H1 (cell line): ENCODE measurements at regions not wholly inside any gene's neighbourhood (a gene's known extent, or its start where the extent isn't known, plus 50 kb on each side); places are given as distances from the start of the nearest gene placed in this dataset.

Source experiments
- FOSL1 ChIP-seq: IDR thresholded peaks from 2 replicates; pipeline ENCODE4 v1.6.1; 2011; ENCODE audit warnings: mild to moderate bottlenecking, low read depth, low read length, moderate library complexity; ENCODE audit not compliant: insufficient read depth
- POLR2A ChIP-seq, 2 experiments: IDR thresholded peaks; 1 replicate in 1 of 2; 2 replicates in 1 of 2; pipeline ENCODE4 v1.6.1; 2011; ENCODE audit warnings: low read depth in 2 of 2, low read length in 2 of 2, mild to moderate bottlenecking in 2 of 2; ENCODE audit errors: control extremely low read depth in 1 of 2
- RFX5 ChIP-seq: IDR thresholded peaks from 2 replicates; pipeline ENCODE4 v1.6.1; 2011; ENCODE audit warnings: low read depth, low read length, improper control_type of control experiment, borderline replicate concordance
- TF ChIP-seq, protein P1 (sequence below), 3 experiments: IDR thresholded peaks; 1 replicate in 2 of 3; 2 replicates in 1 of 3; pipeline versions ENCODE4 v1.5.1 to v1.6.1; 2011; ENCODE audit warnings: low read length in 3 of 3, mild to moderate bottlenecking in 3 of 3, inconsistent platforms in 2 of 3, low read depth in 1 of 3, moderate library complexity in 1 of 3; ENCODE audit not compliant: insufficient read depth in 1 of 3; ENCODE audit errors: control extremely low read depth in 1 of 3
- TF ChIP-seq, protein P2 (sequence below): IDR thresholded peaks from 2 replicates; pipeline ENCODE4 v1.6.1; 2012; ENCODE audit warnings: inconsistent platforms

DNA sequence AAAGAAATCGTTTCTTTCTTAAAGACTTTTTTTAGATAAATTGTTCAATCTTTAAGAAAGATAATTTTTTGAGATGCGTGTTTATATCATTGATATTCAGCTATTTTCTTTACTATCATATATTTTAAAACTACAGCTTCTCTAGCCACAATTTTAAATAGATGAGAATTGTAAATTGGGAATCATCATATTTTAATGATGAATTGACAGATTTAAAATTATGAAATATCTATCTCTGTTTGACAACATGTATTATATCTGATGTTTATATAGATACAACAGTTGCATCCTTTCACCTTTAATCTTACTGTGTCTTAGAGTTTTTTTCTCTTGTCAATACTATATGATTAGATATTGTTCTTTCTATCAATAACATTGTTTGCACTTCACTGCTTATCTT is 762.3 kb upstream of the GJE1 start:
- TF ChIP-seq, protein P1, sequence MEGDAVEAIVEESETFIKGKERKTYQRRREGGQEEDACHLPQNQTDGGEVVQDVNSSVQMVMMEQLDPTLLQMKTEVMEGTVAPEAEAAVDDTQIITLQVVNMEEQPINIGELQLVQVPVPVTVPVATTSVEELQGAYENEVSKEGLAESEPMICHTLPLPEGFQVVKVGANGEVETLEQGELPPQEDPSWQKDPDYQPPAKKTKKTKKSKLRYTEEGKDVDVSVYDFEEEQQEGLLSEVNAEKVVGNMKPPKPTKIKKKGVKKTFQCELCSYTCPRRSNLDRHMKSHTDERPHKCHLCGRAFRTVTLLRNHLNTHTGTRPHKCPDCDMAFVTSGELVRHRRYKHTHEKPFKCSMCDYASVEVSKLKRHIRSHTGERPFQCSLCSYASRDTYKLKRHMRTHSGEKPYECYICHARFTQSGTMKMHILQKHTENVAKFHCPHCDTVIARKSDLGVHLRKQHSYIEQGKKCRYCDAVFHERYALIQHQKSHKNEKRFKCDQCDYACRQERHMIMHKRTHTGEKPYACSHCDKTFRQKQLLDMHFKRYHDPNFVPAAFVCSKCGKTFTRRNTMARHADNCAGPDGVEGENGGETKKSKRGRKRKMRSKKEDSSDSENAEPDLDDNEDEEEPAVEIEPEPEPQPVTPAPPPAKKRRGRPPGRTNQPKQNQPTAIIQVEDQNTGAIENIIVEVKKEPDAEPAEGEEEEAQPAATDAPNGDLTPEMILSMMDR (IDR thresholded peaks at IDR 0.05; ENCODE audit: control extremely low read depth in 1 of 3, insufficient read depth in 1 of 3, low read depth in 1 of 3, low read length in 3 of 3), result no peak
- TF ChIP-seq POLR2A (IDR thresholded peaks at IDR 0.05; ENCODE audit: control extremely low read depth in 1 of 2, low read depth in 2 of 2, low read length in 2 of 2), result no peak
- no peak for TF ChIP-seq FOSL1
- TF ChIP-seq, protein P2, sequence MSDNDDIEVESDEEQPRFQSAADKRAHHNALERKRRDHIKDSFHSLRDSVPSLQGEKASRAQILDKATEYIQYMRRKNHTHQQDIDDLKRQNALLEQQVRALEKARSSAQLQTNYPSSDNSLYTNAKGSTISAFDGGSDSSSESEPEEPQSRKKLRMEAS, result no peak
- TF ChIP-seq RFX5, result no peak
